GM18502 (cell line): ENCODE measurements at regions not wholly inside any gene's neighbourhood (a gene's known extent, or its start where the extent isn't known, plus 50 kb on each side); places are given as distances from the start of the nearest gene placed in this dataset.

Source experiments
- ATAC-seq: cut with Tn5 transposase; IDR thresholded peaks from one replicate; pipeline ENCODE4 v1.9.1; 2021; ENCODE audit warnings: mild to moderate bottlenecking; ENCODE audit not compliant: unreplicated experiment, poor library complexity

GRCh38 chr6:1203546-1203945 is 108.4 kb upstream of the FOXQ1 start:
- no peak for ATAC-seq

- no peak for ATAC-seq
Observed at GRCh38 chr6:1202201-1202600, 109.7 kb upstream of the FOXQ1 start.

- ATAC-seq, result no peak
Observed at GRCh38 chr6:1201547-1202200, 110.2 kb upstream of the FOXQ1 start.

- no peak for ATAC-seq
Observed at GRCh38 chr6:1200409-1201101, 111.3 kb upstream of the FOXQ1 start.

- ATAC-seq, result no peak
Observed at GRCh38 chr6:1200081-1200408, 111.9 kb upstream of the FOXQ1 start.

- ATAC-seq, result no peak
Observed at GRCh38 chr6:1197309-1197708, 114.6 kb upstream of the FOXQ1 start.

GRCh38 chr6:1191141-1191630 is 120.7 kb upstream of the FOXQ1 start:
- ATAC-seq, result no peak

GRCh38 chr6:1190366-1190765 is 121.5 kb upstream of the FOXQ1 start:
- no peak for ATAC-seq

- ATAC-seq, result no peak
Observed at GRCh38 chr6:1188199-1188598, 123.7 kb upstream of the FOXQ1 start.

- no peak for ATAC-seq
Observed at GRCh38 chr6:1187293-1188131, 124.4 kb upstream of the FOXQ1 start.

- no peak for ATAC-seq
Observed at GRCh38 chr6:1184318-1184717, 127.6 kb upstream of the FOXQ1 start.

GRCh38 chr6:1182722-1183521 is 129.0 kb upstream of the FOXQ1 start:
- no peak for ATAC-seq

GRCh38 chr6:1181939-1182605 is 129.8 kb upstream of the FOXQ1 start:
- ATAC-seq, result no peak

- ATAC-seq, result no peak
Observed at GRCh38 chr6:1179571-1180459, 132.1 kb upstream of the FOXQ1 start.

- ATAC-seq, result no peak
Observed at GRCh38 chr6:1178590-1178989, 133.3 kb upstream of the FOXQ1 start.

GRCh38 chr6:1176567-1176966 is 135.3 kb upstream of the FOXQ1 start:
- no peak for ATAC-seq

- ATAC-seq, result no peak
Observed at GRCh38 chr6:1175877-1176276, 136.0 kb upstream of the FOXQ1 start.

- ATAC-seq, result no peak
Observed at GRCh38 chr6:1170794-1171193, 141.1 kb upstream of the FOXQ1 start.

GRCh38 chr6:1164600-1164999 is 147.3 kb upstream of the FOXQ1 start:
- no peak for ATAC-seq
